HUES48 (cell line): ENCODE measurements at regions not wholly inside any gene's neighbourhood (a gene's known extent, or its start where the extent isn't known, plus 50 kb on each side); places are given as distances from the start of the nearest gene placed in this dataset.

Experiments used
- H3K27ac ChIP-seq: one replicate; pipeline ENCODE4 v1.7.0; 2013; ENCODE audit warnings: low read depth, low read length, inconsistent platforms
- H3K27me3 ChIP-seq: 2 replicates; pipeline ENCODE4 v1.6.1; 2013; ENCODE audit warnings: mild to moderate bottlenecking, low read length; ENCODE audit not compliant: control insufficient read depth, insufficient read depth
- H3K36me3 ChIP-seq: 2 replicates; pipeline ENCODE4 v1.6.1; 2013; ENCODE audit warnings: low read length; ENCODE audit not compliant: control insufficient read depth, insufficient read depth
- H3K4me1 ChIP-seq: 2 replicates; pipeline ENCODE4 v1.6.1; 2013; ENCODE audit warnings: mild to moderate bottlenecking, low read length; ENCODE audit not compliant: control insufficient read depth, insufficient read depth
- H3K4me3 ChIP-seq: 2 replicates; pipeline ENCODE4 v1.5.1; 2013; ENCODE audit warnings: mild to moderate bottlenecking, low read depth, low read length
- H3K9ac ChIP-seq: 2 replicates; pipeline ENCODE4 v1.6.1; 2013; ENCODE audit warnings: mild to moderate bottlenecking, low read depth, low read length, moderate library complexity
- H3K9me3 ChIP-seq: 2 replicates; pipeline ENCODE4 v1.6.1; 2013; ENCODE audit warnings: low read length; ENCODE audit not compliant: control insufficient read depth, insufficient read depth

GRCh38 chr4:11878241-11878640, 449.5 kb upstream of the HS3ST1 start:
- Histone ChIP-seq H3K27ac (no peak overlapping the region), H3K9me3 (peaks cover 23% of the 10 kb centered on the region), H3K4me3 (no peak overlapping the region), H3K27me3 (no peaks in the 10 kb centered on the region), H3K4me1 (no peaks in the 10 kb centered on the region), H3K9ac (no peak overlapping the region), H3K36me3 (no peaks in the 10 kb centered on the region)

GRCh38 chr4:11876104-11876503, 447.4 kb upstream of the HS3ST1 start:
- H3K36me3 ChIP-seq, result no peaks in the 10 kb centered on the region
- peaks cover 23% of the 10 kb centered on the region for H3K9me3 ChIP-seq
- no peak overlapping the region for H3K4me3 ChIP-seq
- H3K27me3 ChIP-seq, result no peaks in the 10 kb centered on the region
- H3K4me1 ChIP-seq, result no peaks in the 10 kb centered on the region
- H3K9ac ChIP-seq, result no peak overlapping the region
- no peak overlapping the region for H3K27ac ChIP-seq

GRCh38 chr4:11869191-11869870, 440.6 kb upstream of the HS3ST1 start:
- no peak overlapping the region for H3K4me3 ChIP-seq
- H3K9ac ChIP-seq, result no peak overlapping the region
- no peaks in the 10 kb centered on the region for H3K27me3 ChIP-seq
- no peaks in the 10 kb centered on the region for H3K4me1 ChIP-seq
- no peak overlapping the region for H3K27ac ChIP-seq
- no peaks in the 10 kb centered on the region for H3K9me3 ChIP-seq
- H3K36me3 ChIP-seq, result no peaks in the 10 kb centered on the region

GRCh38 chr4:11866391-11866790, 437.7 kb upstream of the HS3ST1 start:
- Histone ChIP-seq H3K27ac (no peak overlapping the region), H3K36me3 (no peaks in the 10 kb centered on the region)

GRCh38 chr4:11860996-11861395, 432.3 kb upstream of the HS3ST1 start:
- H3K27me3 ChIP-seq, result no peaks in the 10 kb centered on the region
- H3K9me3 ChIP-seq, result no peaks in the 10 kb centered on the region
- no peak overlapping the region for H3K9ac ChIP-seq
- no peaks in the 10 kb centered on the region for H3K36me3 ChIP-seq
- H3K27ac ChIP-seq, result no peak overlapping the region
- H3K4me1 ChIP-seq, result no peaks in the 10 kb centered on the region
- no peak overlapping the region for H3K4me3 ChIP-seq

More at GRCh38 chr4:11866391-11866790, 437.7 kb upstream of the HS3ST1 start:
- H3K4me3 ChIP-seq, result no peak overlapping the region
- H3K9ac ChIP-seq, result no peak overlapping the region
- no peaks in the 10 kb centered on the region for H3K9me3 ChIP-seq
- no peaks in the 10 kb centered on the region for H3K4me1 ChIP-seq
- no peaks in the 10 kb centered on the region for H3K27me3 ChIP-seq

- H3K36me3 ChIP-seq, result no peaks in the 10 kb centered on the region
- H3K4me3 ChIP-seq, result no peak overlapping the region
- H3K27ac ChIP-seq, result no peak overlapping the region
- H3K9ac ChIP-seq, result no peak overlapping the region
- H3K4me1 ChIP-seq, result no peaks in the 10 kb centered on the region
- H3K9me3 ChIP-seq, result no peaks in the 10 kb centered on the region
- no peaks in the 10 kb centered on the region for H3K27me3 ChIP-seq
Observed at GRCh38 chr4:11857881-11858280, 429.2 kb upstream of the HS3ST1 start.

- no peaks in the 10 kb centered on the region for H3K27me3 ChIP-seq
- H3K4me3 ChIP-seq, result no peak overlapping the region
- H3K27ac ChIP-seq, result no peak overlapping the region
- H3K4me1 ChIP-seq, result peaks cover 17% of the 10 kb centered on the region
- H3K36me3 ChIP-seq, result no peaks in the 10 kb centered on the region
- no peaks in the 10 kb centered on the region for H3K9me3 ChIP-seq
- H3K9ac ChIP-seq, result no peak overlapping the region
Observed at GRCh38 chr4:11847167-11847566, 418.5 kb upstream of the HS3ST1 start.

GRCh38 chr4:11843927-11844326, 415.2 kb upstream of the HS3ST1 start:
- no peaks in the 10 kb centered on the region for H3K27me3 ChIP-seq
- H3K9ac ChIP-seq, result no peak overlapping the region
- no peak overlapping the region for H3K27ac ChIP-seq
- H3K4me3 ChIP-seq, result no peak overlapping the region
- no peaks in the 10 kb centered on the region for H3K9me3 ChIP-seq
- H3K36me3 ChIP-seq, result no peaks in the 10 kb centered on the region
- H3K4me1 ChIP-seq, result peaks cover 17% of the 10 kb centered on the region

GRCh38 chr4:11843340-11843739, 414.6 kb upstream of the HS3ST1 start:
- H3K4me3 ChIP-seq, result no peak overlapping the region
- no peak overlapping the region for H3K27ac ChIP-seq
- H3K9ac ChIP-seq, result no peak overlapping the region
- H3K36me3 ChIP-seq, result no peaks in the 10 kb centered on the region
- peaks cover 17% of the 10 kb centered on the region for H3K4me1 ChIP-seq
- H3K27me3 ChIP-seq, result no peaks in the 10 kb centered on the region
- H3K9me3 ChIP-seq, result no peaks in the 10 kb centered on the region

GRCh38 chr4:11842620-11843263, 414.0 kb upstream of the HS3ST1 start:
- no peaks in the 10 kb centered on the region for H3K27me3 ChIP-seq
- H3K36me3 ChIP-seq, result no peaks in the 10 kb centered on the region
- no peak overlapping the region for H3K27ac ChIP-seq
- H3K4me1 ChIP-seq, result peaks cover 17% of the 10 kb centered on the region
- no peak overlapping the region for H3K9ac ChIP-seq
- H3K9me3 ChIP-seq, result no peaks in the 10 kb centered on the region
- no peak overlapping the region for H3K4me3 ChIP-seq

GRCh38 chr4:11839889-11840288, 411.2 kb upstream of the HS3ST1 start:
- no peaks in the 10 kb centered on the region for H3K36me3 ChIP-seq

More at GRCh38 chr4:11839889-11840288, 411.2 kb upstream of the HS3ST1 start:
- Histone ChIP-seq H3K27ac (no peak overlapping the region), H3K27me3 (no peaks in the 10 kb centered on the region), H3K9me3 (no peaks in the 10 kb centered on the region), H3K9ac (no peak overlapping the region), H3K4me1 (no peaks in the 10 kb centered on the region; the same call in 1 of the 2 replicates), H3K4me3 (no peak overlapping the region)
